Subcutaneous abdominal adipose tissue (tissue), 5 donors: ENCODE measurements at regions not wholly inside any gene's neighbourhood (a gene's known extent, or its start where the extent isn't known, plus 50 kb on each side); places are given as distances from the start of the nearest gene placed in this dataset.

Experiments
- H3K27ac ChIP-seq: one replicate; pipeline ENCODE4 v1.7.0; 2013; ENCODE audit warnings: low read depth, mild to moderate bottlenecking, inconsistent platforms, low read length, moderate library complexity
- H3K27me3 ChIP-seq, 5 donors: one replicate each; pipeline ENCODE4 v1.7.0; 2013; ENCODE audit warnings: low read length in 5 of 5, inconsistent platforms in 1 of 5; ENCODE audit not compliant: control insufficient read depth in 5 of 5, insufficient read depth in 4 of 5
- H3K36me3 ChIP-seq, 5 donors: one replicate each; pipeline ENCODE4 v1.7.0; 2013; ENCODE audit warnings: low read length in 5 of 5; ENCODE audit not compliant: control insufficient read depth in 5 of 5, insufficient read depth in 5 of 5
- H3K4me1 ChIP-seq, 5 donors: one replicate each; pipeline ENCODE4 v1.7.0; 2013; ENCODE audit warnings: low read length in 5 of 5, mild to moderate bottlenecking in 3 of 5, moderate library complexity in 1 of 5; ENCODE audit not compliant: control insufficient read depth in 5 of 5, insufficient read depth in 5 of 5
- H3K4me3 ChIP-seq, 5 donors: one replicate each; pipeline ENCODE4 v1.7.0; 2013; ENCODE audit warnings: low read length in 5 of 5, low read depth in 1 of 5
- H3K9ac ChIP-seq, 5 donors: one replicate each; pipeline ENCODE4 v1.7.0; 2013; ENCODE audit warnings: low read length in 5 of 5, mild to moderate bottlenecking in 4 of 5, moderate library complexity in 3 of 5
- H3K9me3 ChIP-seq, 5 donors: one replicate each; pipeline ENCODE4 v1.7.0; 2013; ENCODE audit warnings: low read length in 5 of 5; ENCODE audit not compliant: control insufficient read depth in 5 of 5
- donor health status: healthy.
- donor health status: healthy.
- donor health status: healthy.
- donor health status: healthy.
- donor health status: healthy.

GRCh38 chr3:144343343-144343742 is 371.7 kb downstream of the DIPK2A start:
- Histone ChIP-seq H3K27ac (no peak overlapping the region), H3K9me3 (no peaks in the 10 kb centered on the region), H3K9ac (no peak overlapping the region), H3K4me3 (no peak overlapping the region), H3K4me1 (no peaks in the 10 kb centered on the region), H3K36me3 (no peaks in the 10 kb centered on the region), H3K27me3 (no peaks in the 10 kb centered on the region)

DNA sequence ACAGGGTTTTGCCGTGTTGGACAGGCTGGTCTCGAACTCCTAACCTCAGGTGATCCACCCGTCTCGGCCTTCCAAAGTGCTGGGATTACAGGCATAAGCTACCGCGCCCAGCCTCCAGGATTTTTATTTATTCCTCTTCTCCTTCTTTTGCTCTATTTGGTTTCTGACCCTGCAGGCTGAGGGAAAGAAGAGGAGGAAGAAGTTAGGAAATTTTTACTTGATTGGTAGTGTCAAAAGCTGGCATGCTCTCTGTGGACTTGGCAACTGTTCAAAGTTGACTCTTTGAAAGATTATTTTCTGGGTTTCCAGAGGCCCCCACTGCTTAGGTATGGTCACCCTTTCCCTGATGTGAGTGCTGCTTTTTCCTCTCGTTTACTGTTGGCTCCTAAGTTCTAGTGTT is 372.2 kb downstream of the DIPK2A start:
- no peak overlapping the region for H3K27ac ChIP-seq
- H3K27me3 ChIP-seq: no peaks in the 10 kb centered on the region
- no peaks in the 10 kb centered on the region for H3K9me3 ChIP-seq
- H3K9ac ChIP-seq: no peak overlapping the region
- no peak overlapping the region for H3K4me3 ChIP-seq
- H3K36me3 ChIP-seq: no peaks in the 10 kb centered on the region
- H3K4me1 ChIP-seq: no peaks in the 10 kb centered on the region

DNA sequence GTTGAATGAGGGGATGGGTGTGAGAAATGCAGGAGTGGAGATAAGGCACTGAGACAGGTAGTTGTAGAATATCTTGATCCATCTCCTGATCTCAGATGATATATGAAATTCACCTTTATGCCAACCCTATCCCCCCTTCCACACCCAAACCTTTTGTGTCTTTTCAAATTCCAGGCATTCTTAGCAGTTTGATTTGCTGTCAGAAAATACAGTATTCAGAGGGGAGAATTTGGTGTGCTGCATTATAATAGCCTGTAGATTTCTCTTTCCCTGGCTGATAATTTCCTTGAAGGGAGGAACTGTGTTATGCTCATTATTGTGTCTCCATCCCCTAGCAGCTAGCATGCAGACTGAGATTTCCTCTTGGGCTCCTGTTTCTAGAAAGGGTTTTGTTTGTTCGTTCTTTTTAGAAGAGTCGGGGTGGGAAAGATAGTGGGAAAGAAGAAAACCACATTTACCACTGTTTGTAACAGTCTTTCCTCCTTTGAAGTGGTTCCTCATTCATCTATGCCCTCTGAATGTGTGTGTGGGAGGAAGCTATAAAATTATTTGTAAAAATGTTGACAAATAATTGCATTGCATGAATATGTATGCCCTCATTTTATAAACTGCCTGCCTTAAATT is 373.4 kb downstream of the DIPK2A start:
- Histone ChIP-seq H3K4me3 (no peak overlapping the region), H3K27me3 (no peaks in the 10 kb centered on the region), H3K36me3 (no peaks in the 10 kb centered on the region), H3K27ac (no peak overlapping the region), H3K9ac (no peak overlapping the region), H3K9me3 (no peaks in the 10 kb centered on the region), H3K4me1 (no peaks in the 10 kb centered on the region)

- peaks cover 0 to 13% (median 0%) of the 10 kb centered on the region in 5 donors for H3K4me1 ChIP-seq
- no peak overlapping the region for H3K27ac ChIP-seq
- no peaks in the 10 kb centered on the region for H3K36me3 ChIP-seq
Measured at GRCh38 chr3:144350125-144350524, 378.5 kb downstream of the DIPK2A start.

DNA sequence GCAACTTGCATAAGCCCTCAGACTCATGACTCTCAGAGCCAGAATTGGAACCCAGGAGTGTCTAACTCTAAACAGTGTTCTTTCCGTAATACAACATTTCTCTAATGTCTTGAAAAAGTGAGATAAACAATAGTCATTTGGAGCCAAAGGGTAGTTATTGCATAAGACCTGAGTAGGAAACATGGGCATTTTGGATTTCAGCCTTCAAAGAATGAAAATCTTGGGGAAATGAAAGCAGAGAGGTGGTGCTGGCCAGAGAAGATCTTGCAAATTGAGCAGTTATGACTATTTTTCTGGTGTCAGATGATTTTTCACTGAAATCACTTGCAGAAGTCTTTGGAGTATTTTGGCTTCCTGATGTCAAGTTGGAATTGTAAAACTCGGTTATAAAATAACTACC is 379.4 kb downstream of the DIPK2A start:
- H3K4me3 ChIP-seq: no peak overlapping the region
- no peaks in the 10 kb centered on the region for H3K27me3 ChIP-seq
- H3K4me1 ChIP-seq: peaks cover 0 to 13% (median 0%) of the 10 kb centered on the region in 5 donors
- H3K9ac ChIP-seq: no peak overlapping the region
- no peaks in the 10 kb centered on the region for H3K36me3 ChIP-seq
- no peak overlapping the region for H3K27ac ChIP-seq
- no peaks in the 10 kb centered on the region for H3K9me3 ChIP-seq

More at GRCh38 chr3:144350125-144350524, 378.5 kb downstream of the DIPK2A start:
- Histone ChIP-seq H3K27me3 (no peaks in the 10 kb centered on the region), H3K9me3 (no peaks in the 10 kb centered on the region), H3K4me3 (no peak overlapping the region), H3K9ac (no peak overlapping the region)

DNA sequence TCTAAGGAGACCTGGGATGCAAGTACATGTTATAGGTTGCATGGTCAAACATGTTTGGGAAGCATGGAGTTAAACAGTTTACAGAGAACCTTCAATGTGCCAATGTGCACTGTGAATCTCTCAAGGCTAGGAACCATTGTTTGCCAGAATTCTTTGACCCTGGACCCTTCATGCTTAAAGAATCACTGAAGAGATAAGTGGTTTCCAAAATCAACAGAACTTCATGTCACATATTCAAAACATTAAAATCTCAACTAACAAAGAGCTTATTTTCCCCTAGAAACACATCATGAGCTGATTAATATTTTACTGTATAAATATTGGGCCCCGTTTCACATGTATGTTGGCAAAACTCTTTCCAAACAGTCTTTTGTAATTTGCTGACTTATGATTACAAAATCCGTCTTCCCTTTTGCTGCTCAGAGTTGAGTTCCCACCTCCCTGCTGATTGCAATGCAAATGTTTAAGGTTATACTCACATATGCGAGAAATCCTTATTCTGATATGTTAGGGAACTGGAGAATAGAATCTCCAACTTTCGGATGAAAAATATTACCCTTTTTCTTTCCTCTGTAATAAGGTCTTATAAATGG is 380.2 kb downstream of the DIPK2A start:
- H3K36me3 ChIP-seq: no peaks in the 10 kb centered on the region
- H3K9ac ChIP-seq: no peak overlapping the region
- no peak overlapping the region for H3K27ac ChIP-seq
- H3K9me3 ChIP-seq: no peaks in the 10 kb centered on the region
- H3K27me3 ChIP-seq: no peaks in the 10 kb centered on the region
- no peak overlapping the region for H3K4me3 ChIP-seq
- peaks cover 0 to 13% (median 0%) of the 10 kb centered on the region in 5 donors for H3K4me1 ChIP-seq

GRCh38 chr3:144358191-144358590 is 386.6 kb downstream of the DIPK2A start:
- Histone ChIP-seq H3K27me3 (no peaks in the 10 kb centered on the region), H3K27ac (no peak overlapping the region), H3K4me1 (no peaks in the 10 kb centered on the region), H3K9me3 (no peaks in the 10 kb centered on the region), H3K36me3 (no peaks in the 10 kb centered on the region), H3K4me3 (no peak overlapping the region), H3K9ac (no peak overlapping the region)

DNA sequence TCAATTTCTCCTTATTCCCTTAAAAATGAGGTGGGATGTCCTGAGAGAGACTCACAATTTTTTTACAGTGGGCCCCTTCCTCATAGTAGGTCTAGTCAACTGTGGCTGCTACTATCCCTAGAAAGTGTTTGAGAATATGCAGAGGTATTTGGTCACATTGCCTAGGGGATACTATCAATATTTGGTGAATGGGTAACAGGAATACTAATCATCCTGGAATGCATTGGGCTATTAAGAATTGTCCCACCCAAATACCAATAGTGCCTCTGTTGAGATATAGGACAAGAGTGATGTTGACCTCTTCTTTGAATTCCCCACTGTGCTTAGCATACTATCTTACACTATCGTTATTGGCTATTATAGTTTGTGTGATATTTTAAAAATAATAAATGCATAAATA is 389.4 kb downstream of the DIPK2A start:
- Histone ChIP-seq H3K4me1 (no peaks in the 10 kb centered on the region), H3K27me3 (no peaks in the 10 kb centered on the region), H3K9ac (no peak overlapping the region), H3K27ac (no peak overlapping the region), H3K9me3 (no peaks in the 10 kb centered on the region), H3K36me3 (no peaks in the 10 kb centered on the region), H3K4me3 (no peak overlapping the region)

- no peaks in the 10 kb centered on the region for H3K36me3 ChIP-seq
- H3K4me3 ChIP-seq: no peak overlapping the region
- H3K27me3 ChIP-seq: no peaks in the 10 kb centered on the region
- H3K9ac ChIP-seq: no peak overlapping the region
- peaks cover 0 to 1% (median 0%) of the 10 kb centered on the region in 5 donors for H3K9me3 ChIP-seq
- H3K4me1 ChIP-seq: no peaks in the 10 kb centered on the region
- no peak overlapping the region for H3K27ac ChIP-seq
Measured at GRCh38 chr3:144362126-144362525, 390.5 kb downstream of the DIPK2A start.

DNA sequence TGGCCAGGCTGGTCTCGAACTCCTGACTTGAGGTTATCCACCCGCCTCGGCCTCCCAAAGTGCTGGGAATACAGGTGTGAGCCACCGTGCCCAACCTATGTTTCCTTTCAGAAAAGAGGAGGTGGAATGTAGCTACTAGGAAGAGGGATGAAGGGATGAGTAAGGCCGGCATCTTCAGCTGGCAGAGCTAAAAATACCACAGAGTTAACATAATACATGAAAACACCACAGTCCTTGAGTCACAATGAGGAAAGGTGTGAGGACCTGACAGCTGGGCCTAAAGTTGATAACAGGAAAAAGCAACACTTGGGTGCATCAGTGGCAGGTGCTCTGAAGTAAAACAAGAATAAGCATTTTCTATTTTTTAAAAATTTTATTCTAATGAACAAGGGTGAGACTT is 392.2 kb downstream of the DIPK2A start:
- H3K9me3 ChIP-seq: peaks cover 0 to 12% (median 0%) of the 10 kb centered on the region in 5 donors
- H3K27ac ChIP-seq: no peak overlapping the region
- H3K9ac ChIP-seq: no peak overlapping the region
- H3K4me3 ChIP-seq: no peak overlapping the region
- H3K27me3 ChIP-seq: no peaks in the 10 kb centered on the region
- H3K36me3 ChIP-seq: no peaks in the 10 kb centered on the region
- no peaks in the 10 kb centered on the region for H3K4me1 ChIP-seq
